Right kidney (tissue), 1 donor: ENCODE measurements at regions not wholly inside any gene's neighbourhood (a gene's known extent, or its start where the extent isn't known, plus 50 kb on each side); places are given as distances from the start of the nearest gene placed in this dataset.

Source experiments
- DNase-seq: peaks from one replicate; pipeline ENCODE4 v3.0.0-alpha.2; 2016

GRCh38 chr2:24439971-24440340, 51.1 kb upstream of the NCOA1 start:
- no peak for DNase-seq

DNA sequence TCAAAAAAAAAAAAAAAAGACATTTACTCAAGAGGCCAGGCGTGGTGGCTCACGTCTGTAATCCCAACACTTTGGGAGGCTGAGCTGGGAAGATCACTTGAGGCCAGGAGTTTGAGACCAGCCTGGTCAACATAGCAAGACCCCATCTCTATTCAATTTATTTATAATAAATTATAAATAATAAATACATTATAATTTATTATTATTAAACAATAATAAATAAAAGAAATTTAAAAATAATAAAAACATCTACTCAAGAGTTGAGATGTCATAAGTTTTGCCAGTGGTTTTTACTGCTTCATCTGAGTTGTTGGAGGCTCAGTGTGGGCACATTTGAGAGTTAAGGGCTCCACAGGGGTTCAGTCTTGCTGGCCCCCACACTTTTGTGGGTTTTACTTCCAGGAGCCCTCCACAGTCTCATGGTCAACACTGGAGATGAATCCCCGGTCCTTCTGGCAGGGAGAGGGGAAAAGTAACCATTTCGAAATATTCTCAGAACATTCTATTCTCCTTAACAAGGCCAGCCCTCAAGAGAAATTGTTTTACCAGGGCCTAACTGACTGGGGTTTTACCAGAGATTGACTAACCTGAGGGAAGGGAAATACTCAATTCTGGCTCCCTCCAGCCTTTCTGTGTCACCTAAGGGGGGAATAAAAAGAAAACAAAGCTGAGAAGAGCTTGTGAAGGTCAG, 51.6 kb upstream of the NCOA1 start:
- DNase-seq = no peak

DNA sequence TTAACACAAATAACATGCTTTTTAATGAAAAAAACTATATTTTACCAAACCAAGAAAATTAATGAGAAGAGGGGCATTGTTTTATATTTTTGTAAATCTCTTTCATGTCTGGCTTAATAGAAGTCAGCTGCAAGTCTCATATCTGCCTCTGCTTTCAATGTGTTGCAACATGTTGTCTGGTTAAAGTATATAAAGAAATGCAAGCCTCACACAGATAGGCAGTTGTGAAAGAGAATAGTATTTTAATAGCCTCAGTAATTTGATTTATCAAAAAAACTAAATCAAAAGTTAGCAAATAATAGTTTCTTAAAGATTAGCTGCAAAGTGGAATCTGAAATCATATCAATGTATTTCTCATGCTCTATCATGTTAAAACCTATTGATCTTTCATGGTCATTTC, 52.9 kb upstream of the NCOA1 start:
- no peak for DNase-seq

DNA sequence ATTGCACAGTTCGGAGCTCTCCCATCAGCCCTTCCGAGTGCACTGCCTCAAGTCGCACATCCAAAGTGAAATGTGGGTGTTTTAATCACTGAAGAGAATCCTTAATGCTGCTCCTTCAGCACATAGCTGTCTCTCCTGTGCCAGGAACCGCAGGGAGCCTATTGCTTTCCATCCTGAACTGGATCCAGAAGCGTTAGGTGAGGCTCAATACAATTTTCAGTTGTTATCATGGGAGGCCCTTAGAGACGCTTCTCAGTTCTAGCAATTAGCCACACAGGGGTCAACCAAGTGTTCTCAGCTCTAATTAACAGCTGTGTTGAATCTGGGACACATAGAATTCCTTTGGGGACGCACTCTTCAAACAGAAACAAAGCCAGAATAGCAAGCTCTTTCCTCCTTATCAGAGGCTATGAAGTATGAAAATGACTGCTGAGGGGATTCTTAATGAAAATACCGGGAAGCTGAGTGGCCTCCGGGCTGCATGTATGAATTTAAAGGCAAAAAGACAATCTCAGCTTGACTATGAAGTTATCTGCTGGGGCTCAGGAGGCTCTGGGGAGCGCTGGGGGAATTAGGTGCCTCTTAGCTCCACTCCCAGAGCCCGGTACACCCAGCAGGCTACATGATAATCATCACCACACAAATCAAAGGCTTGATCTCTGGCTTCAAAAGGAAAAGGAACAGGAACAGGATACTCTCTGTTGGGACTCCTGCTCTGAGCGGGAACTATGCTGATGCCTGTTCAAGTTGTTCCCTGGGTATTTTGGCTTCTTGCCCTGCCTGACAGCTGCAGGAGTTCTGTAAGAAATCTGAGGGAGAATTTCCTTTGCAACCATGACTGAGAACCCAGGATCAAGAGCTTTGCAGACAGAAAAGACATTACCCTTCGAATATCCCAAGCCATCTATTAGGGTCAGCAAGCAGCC, 55.4 kb upstream of the NCOA1 start:
- peak; percentile 28 for DNase-seq

- DNase-seq = no peak
Measured at GRCh38 chr2:24434541-24434940, 56.5 kb upstream of the NCOA1 start.

DNA sequence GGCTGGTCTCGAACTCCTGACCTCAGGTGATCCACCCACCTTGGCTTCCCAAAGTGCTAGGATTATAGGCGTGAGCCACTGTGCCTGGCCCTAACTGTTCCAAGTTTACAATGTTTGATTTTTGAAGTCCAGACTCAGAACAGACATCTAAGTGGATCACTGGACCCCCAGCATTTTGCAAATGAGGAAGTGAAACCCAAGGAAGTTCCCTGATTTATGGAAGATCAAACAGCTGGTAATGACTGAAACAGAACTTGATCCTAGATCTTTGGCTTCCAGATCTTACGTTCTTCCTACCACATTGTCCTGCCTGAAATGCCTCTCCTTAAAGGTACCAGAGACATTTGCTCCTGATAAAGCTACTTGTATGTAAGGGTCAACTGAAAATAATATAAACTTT, 58.3 kb upstream of the NCOA1 start:
- DNase-seq = no peak

GRCh38 chr2:24432121-24432520, 58.9 kb upstream of the NCOA1 start:
- DNase-seq = no peak

- DNase-seq = no peak
Measured at GRCh38 chr2:24429197-24430074, 61.6 kb upstream of the NCOA1 start.

- DNase-seq = no peak
Measured at GRCh38 chr2:24424387-24424786, 64.1 kb upstream of the ITSN2 start.

DNA sequence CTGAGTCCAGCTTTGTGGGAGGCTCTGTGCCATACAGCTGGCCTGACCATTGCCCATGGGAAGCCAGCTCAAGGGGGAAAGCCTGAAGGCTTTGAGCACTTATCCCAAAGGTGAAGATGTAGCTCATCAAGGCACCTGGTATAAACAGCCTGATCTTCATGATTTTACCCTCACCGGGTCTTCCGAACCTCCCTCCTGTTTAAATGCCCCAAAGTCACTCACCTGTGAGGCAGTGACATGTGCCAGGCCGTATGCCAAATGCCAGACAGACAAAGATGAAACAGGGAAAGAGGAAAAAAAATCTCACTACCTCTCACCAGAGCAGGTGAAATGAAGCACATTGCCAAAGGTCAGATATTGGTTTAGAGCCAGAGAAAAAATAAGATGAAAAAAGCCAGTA, 62.8 kb upstream of the ITSN2 start:
- no peak for DNase-seq

DNA sequence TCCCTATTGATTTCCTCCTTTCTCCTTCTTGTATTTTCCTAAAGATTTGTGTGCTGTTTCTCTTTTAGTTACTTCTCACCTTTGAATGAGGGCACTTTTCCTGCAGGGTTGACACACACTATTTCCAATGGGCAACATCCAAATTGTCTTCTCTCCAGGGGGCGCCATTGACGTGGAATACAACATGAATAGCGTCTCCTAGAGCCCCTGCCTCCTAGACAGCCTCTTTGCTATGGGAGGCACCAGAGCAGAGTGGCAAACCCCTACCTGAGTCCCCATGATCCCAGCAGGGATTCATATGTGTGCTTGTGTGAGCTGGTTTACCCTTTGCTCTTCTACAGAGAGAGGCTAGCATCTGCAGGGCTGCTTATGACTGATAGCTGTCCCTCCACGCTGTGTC, 61.3 kb upstream of the ITSN2 start:
- DNase-seq = no peak

DNA sequence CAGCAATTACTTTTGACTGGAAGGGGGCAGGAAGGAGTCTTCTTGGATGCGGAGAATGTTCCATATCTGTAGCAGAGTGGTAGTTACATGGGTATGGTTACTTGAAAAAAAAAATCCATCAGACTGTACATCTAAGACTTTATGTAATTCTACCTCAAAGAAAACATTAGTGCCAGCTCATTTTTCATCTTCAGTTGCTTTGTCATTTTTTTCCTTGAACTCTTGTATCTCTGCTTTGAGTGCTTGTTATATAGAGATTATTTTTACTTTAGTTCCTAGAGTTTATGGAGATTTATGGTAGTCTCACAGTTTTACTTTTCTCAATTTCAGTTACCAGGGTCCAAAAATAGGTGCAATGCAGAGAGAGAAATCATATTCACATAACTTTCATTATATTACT, 60.0 kb upstream of the ITSN2 start:
- DNase-seq = no peak

- no peak for DNase-seq
Measured at GRCh38 chr2:24418166-24418841, 58.0 kb upstream of the ITSN2 start.

DNA sequence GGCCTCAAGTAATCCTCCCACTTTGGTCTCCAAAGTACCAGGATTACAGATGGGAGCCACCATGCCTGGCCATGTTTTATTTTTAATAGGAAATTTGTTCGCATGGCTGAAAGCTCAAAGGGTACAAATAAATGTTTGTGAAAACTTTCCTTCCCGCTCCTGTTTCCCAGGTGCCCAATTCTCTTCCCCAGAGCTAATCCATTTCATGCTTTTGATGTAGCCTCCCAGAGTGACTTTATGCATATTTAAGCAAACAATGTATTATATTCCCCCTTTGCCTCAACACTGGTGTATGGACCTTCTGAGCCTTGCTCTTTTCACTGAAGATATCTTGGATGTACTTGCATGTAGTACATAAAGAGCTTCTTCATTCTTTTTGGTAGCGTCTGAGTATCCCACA, 52.5 kb upstream of the ITSN2 start:
- DNase-seq = no peak

GRCh38 chr2:24411488-24412151, 51.3 kb upstream of the ITSN2 start:
- no peak for DNase-seq

- no peak for DNase-seq
Measured at GRCh38 chr2:24410976-24411375, 50.6 kb upstream of the ITSN2 start.

- peak; percentile 60 for DNase-seq
Measured at GRCh38 chr2:24409700-24410556, 49.6 kb upstream of the ITSN2 start.
